Breast epithelium (tissue), 3 donors: ENCODE measurements at regions not wholly inside any gene's neighbourhood (a gene's known extent, or its start where the extent isn't known, plus 50 kb on each side); places are given as distances from the start of the nearest gene placed in this dataset.

Experiments used
- POLR2A ChIP-seq: fragments of 450-650 bp; IDR thresholded peaks from one replicate; pipeline ENCODE4 v1.6.1; 2016; ENCODE audit warnings: antibody characterized with exemption, mild to moderate bottlenecking, moderate library complexity
- POLR2AphosphoS5 ChIP-seq, 3 donors: sonication (generic); formaldehyde crosslinking; IDR thresholded peaks; one replicate each; pipeline ENCODE4 v1.6.1; 2017; ENCODE audit warnings: antibody characterized with exemption in 3 of 3
- TF ChIP-seq, protein P1 (sequence below), 3 donors: fragments of 450-650 bp; IDR thresholded peaks; one replicate each; pipeline ENCODE4 v1.5.1; 2016 to 2017; ENCODE audit warnings: antibody characterized with exemption in 3 of 3, mild to moderate bottlenecking in 3 of 3, moderate library complexity in 3 of 3

DNA sequence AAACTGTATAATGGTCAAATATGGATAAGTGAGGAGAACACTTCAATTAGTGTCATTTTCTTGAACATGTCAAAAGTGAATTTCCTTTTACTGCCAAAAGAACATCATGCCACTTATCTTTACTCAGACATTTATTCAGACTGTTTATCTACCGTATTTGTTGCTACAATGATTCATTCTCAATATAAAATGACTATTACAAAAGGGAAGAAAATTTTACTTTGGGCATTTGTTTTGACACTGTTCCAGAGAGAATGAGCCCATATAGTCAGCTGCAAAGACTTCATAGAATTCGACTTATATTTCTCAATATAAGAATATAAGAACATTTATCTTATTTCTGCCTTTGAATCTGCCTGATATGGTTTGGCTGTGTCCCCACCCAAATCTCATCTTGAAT, 1699.1 kb downstream of the BRINP3 start:
- TF ChIP-seq POLR2A (no peak), POLR2AphosphoS5 (IDR thresholded peaks at IDR 0.05) (no peak)
- TF ChIP-seq, protein P1, sequence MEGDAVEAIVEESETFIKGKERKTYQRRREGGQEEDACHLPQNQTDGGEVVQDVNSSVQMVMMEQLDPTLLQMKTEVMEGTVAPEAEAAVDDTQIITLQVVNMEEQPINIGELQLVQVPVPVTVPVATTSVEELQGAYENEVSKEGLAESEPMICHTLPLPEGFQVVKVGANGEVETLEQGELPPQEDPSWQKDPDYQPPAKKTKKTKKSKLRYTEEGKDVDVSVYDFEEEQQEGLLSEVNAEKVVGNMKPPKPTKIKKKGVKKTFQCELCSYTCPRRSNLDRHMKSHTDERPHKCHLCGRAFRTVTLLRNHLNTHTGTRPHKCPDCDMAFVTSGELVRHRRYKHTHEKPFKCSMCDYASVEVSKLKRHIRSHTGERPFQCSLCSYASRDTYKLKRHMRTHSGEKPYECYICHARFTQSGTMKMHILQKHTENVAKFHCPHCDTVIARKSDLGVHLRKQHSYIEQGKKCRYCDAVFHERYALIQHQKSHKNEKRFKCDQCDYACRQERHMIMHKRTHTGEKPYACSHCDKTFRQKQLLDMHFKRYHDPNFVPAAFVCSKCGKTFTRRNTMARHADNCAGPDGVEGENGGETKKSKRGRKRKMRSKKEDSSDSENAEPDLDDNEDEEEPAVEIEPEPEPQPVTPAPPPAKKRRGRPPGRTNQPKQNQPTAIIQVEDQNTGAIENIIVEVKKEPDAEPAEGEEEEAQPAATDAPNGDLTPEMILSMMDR (IDR thresholded peaks at IDR 0.05): no peak
